H1 (cell line): ENCODE measurements at regions not wholly inside any gene's neighbourhood (a gene's known extent, or its start where the extent isn't known, plus 50 kb on each side); places are given as distances from the start of the nearest gene placed in this dataset.

Source experiments
- RAD21 ChIP-seq, 2 experiments: IDR thresholded peaks in 1 of 2; conservative IDR thresholded peaks in 1 of 2; 2 replicates each; pipeline ENCODE4 v1.6.1; 2011; ENCODE audit warnings: low read depth in 2 of 2, low read length in 2 of 2, improper control_type of control experiment in 1 of 2, inconsistent platforms in 1 of 2, mild to moderate bottlenecking in 1 of 2, moderate library complexity in 1 of 2
- TF ChIP-seq, protein P1 (sequence below), 3 experiments: IDR thresholded peaks; 1 replicate in 2 of 3; 2 replicates in 1 of 3; pipeline versions ENCODE4 v1.5.1 to v1.6.1; 2011; ENCODE audit warnings: low read length in 3 of 3, mild to moderate bottlenecking in 3 of 3, inconsistent platforms in 2 of 3, low read depth in 1 of 3, moderate library complexity in 1 of 3; ENCODE audit not compliant: insufficient read depth in 1 of 3; ENCODE audit errors: control extremely low read depth in 1 of 3

DNA sequence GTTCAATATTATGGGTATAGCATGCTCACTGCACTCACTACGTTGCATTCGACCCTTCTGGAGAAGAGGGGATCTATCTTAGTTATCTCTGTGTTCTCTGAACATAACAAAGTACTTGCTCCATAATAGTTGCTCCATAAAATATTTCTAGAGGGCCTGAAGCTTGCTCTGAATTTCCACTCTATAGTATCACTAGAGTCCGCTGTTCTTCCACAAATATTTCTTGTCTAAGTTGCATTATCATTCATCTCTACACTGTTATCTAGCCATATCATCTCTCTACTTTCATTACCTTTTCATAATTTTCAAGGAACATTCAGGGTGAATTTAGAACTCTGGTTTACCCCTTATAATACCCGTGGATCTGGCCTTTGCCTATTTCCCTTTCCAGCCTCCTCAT is 246.1 kb upstream of the PDE3A start (continued):
- TF ChIP-seq, protein P1, sequence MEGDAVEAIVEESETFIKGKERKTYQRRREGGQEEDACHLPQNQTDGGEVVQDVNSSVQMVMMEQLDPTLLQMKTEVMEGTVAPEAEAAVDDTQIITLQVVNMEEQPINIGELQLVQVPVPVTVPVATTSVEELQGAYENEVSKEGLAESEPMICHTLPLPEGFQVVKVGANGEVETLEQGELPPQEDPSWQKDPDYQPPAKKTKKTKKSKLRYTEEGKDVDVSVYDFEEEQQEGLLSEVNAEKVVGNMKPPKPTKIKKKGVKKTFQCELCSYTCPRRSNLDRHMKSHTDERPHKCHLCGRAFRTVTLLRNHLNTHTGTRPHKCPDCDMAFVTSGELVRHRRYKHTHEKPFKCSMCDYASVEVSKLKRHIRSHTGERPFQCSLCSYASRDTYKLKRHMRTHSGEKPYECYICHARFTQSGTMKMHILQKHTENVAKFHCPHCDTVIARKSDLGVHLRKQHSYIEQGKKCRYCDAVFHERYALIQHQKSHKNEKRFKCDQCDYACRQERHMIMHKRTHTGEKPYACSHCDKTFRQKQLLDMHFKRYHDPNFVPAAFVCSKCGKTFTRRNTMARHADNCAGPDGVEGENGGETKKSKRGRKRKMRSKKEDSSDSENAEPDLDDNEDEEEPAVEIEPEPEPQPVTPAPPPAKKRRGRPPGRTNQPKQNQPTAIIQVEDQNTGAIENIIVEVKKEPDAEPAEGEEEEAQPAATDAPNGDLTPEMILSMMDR (IDR thresholded peaks at IDR 0.05; ENCODE audit: control extremely low read depth in 1 of 3, insufficient read depth in 1 of 3, low read depth in 1 of 3, low read length in 3 of 3) = no peak
- no peak for TF ChIP-seq RAD21 (IDR thresholded peaks at IDR 0.05 in 1 of 2, conservative IDR thresholded peaks at IDR 0.05 in 1 of 2; ENCODE audit: low read depth in 2 of 2, low read length in 2 of 2)
- TF ChIP-seq, all 59 proteins: peak for 0
